Nephron progenitor cell (in vitro differentiated cells): ENCODE measurements at regions not wholly inside any gene's neighbourhood (a gene's known extent, or its start where the extent isn't known, plus 50 kb on each side); places are given as distances from the start of the nearest gene placed in this dataset.
"Not testable (repeated sequence)": the region's sequence is repeated elsewhere in the genome, so short reads cannot be mapped to it uniquely, and the experiment has no call there.

Experiments
- DNase-seq: peaks from one replicate; pipeline ENCODE4 v3.0.0; 2021
- H3K27ac Mint-ChIP-seq: 2 replicates; pipeline ENCODE4 v1.8.0; 2021; ENCODE audit warnings: mild to moderate bottlenecking, moderate library complexity, mixed read lengths
- H3K27me3 Mint-ChIP-seq: 2 replicates; pipeline ENCODE4 v1.8.0; 2021; ENCODE audit warnings: mild to moderate bottlenecking, low read depth, mixed read lengths; ENCODE audit not compliant: poor library complexity
- H3K36me3 Mint-ChIP-seq: 2 replicates; pipeline ENCODE4 v1.8.0; 2021; ENCODE audit warnings: low read depth, mixed read lengths
- H3K4me1 Mint-ChIP-seq: 2 replicates; pipeline ENCODE4 v1.8.0; 2021; ENCODE audit warnings: mixed read lengths
- H3K4me3 Mint-ChIP-seq: 2 replicates; pipeline ENCODE4 v1.8.0; 2021; ENCODE audit warnings: mild to moderate bottlenecking, moderate library complexity, mixed read lengths
- H3K9me3 Mint-ChIP-seq: 2 replicates; pipeline ENCODE4 v1.8.0; 2021; ENCODE audit warnings: mild to moderate bottlenecking, moderate library complexity, mixed read lengths
- TF ChIP-seq, protein P1 (sequence below): fragments of 200-600 bp; sonication (generic); IDR thresholded peaks from 2 replicates; pipeline ENCODE4 v1.5.0; 2021; ENCODE audit warnings: antibody characterized with exemption

DNA sequence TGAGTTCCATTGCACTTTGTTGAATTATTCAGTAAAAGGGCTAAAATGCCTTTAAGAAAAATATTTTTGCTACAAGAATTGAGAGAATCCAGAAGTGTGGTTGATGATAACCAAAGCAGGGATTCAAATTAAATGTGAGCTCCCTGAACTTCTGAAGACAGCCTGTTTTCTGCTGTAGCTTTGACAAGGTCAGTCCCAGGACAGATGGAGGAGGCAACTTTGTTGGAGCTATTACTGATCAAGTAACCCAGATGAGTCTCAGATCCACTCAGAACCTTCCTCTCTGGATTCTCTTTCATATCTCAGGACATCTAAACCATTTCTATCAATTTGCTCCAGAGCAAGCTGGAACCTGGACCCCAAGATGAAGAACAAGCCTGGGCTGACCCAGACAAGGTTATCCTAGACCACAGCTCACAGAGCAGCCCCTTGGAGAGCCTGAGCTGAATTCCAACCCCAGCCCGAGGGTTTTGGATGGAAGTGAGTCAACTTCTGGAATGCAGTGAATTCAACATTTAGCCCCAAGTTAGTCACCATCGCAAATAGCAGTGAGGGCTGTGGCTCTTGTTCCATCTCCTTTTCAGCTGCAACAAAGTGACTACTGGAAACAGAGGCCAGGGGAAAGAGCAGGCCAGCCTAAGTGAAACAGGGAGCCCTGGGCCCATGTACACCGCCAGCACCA lies 137.8 kb upstream of the TSC22D1 start:
- Mint-ChIP-seq H3K27me3 (peaks cover 3% of the 10 kb centered on the region), H3K27ac (no peak overlapping the region), H3K4me3 (no peak overlapping the region), H3K9me3 (peaks cover 1% of the 10 kb centered on the region), H3K4me1 (peaks cover 15% of the 10 kb centered on the region), H3K36me3 (no peaks in the 10 kb centered on the region)
- no peak for DNase-seq
- TF ChIP-seq, protein P1, sequence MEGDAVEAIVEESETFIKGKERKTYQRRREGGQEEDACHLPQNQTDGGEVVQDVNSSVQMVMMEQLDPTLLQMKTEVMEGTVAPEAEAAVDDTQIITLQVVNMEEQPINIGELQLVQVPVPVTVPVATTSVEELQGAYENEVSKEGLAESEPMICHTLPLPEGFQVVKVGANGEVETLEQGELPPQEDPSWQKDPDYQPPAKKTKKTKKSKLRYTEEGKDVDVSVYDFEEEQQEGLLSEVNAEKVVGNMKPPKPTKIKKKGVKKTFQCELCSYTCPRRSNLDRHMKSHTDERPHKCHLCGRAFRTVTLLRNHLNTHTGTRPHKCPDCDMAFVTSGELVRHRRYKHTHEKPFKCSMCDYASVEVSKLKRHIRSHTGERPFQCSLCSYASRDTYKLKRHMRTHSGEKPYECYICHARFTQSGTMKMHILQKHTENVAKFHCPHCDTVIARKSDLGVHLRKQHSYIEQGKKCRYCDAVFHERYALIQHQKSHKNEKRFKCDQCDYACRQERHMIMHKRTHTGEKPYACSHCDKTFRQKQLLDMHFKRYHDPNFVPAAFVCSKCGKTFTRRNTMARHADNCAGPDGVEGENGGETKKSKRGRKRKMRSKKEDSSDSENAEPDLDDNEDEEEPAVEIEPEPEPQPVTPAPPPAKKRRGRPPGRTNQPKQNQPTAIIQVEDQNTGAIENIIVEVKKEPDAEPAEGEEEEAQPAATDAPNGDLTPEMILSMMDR, result no peak

DNA sequence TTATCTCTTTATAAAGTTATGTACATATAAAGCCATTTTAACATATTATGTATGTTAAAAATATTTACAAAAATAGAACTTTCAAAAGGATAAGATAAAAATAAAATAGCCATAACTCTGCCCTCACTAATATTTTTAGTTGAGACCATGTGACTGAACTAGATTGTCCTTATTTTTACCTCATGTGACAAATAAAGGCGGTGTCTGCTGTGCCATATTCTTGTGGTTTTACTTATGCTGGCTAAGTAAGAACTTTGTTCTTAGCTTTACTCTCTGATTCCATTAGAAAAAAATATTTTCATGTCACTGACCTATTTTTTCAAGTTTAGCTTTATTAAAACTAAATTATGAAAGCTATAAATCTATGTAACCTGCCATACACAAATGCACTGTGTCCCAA lies 135.6 kb upstream of the TSC22D1 start:
- no peak overlapping the region for H3K4me3 Mint-ChIP-seq
- no peak overlapping the region for H3K27ac Mint-ChIP-seq
- H3K27me3 Mint-ChIP-seq, result peaks cover 3% of the 10 kb centered on the region
- H3K9me3 Mint-ChIP-seq, result peaks cover 17% of the 10 kb centered on the region
- DNase-seq, result no peak
- TF ChIP-seq, protein P1, result no peak
- H3K4me1 Mint-ChIP-seq, result peaks cover 15% of the 10 kb centered on the region
- no peaks in the 10 kb centered on the region for H3K36me3 Mint-ChIP-seq

DNA sequence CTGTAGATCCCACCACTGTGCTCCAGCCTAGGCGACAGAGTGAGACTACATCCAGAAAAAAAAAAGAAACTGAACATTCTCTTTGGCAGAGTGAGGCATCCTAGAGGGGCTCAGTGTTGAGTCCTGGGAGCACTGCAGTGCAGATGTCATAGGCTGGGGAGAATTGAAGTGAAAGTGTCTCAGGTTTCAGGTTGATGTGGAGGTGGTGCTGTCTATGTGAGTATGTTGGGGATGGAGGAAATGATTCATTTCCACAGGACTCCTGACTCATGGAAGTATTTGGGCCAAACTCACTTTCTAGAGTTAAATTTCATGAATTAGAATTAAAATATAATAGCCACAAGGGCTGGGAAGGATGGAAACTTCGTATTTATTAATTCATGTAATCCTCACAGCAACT lies 134.4 kb upstream of the TSC22D1 start:
- Mint-ChIP-seq H3K36me3 (no peaks in the 10 kb centered on the region), H3K27ac (no peak overlapping the region), H3K4me1 (peaks cover 15% of the 10 kb centered on the region), H3K4me3 (no peak overlapping the region), H3K27me3 (peaks cover 3% of the 10 kb centered on the region), H3K9me3 (peaks cover 20% of the 10 kb centered on the region)
- no peak for DNase-seq
- TF ChIP-seq, protein P1, result no peak

- H3K36me3 Mint-ChIP-seq, H3K4me1 Mint-ChIP-seq, DNase-seq, H3K27me3 Mint-ChIP-seq, H3K27ac Mint-ChIP-seq, H3K4me3 Mint-ChIP-seq: not testable (repeated sequence)
- peaks cover 20% of the 10 kb centered on the region for H3K9me3 Mint-ChIP-seq
Observed at GRCh38 chr13:44704811-44705210, 128.7 kb upstream of the TSC22D1 start.

GRCh38 chr13:44703371-44703770 lies 127.2 kb upstream of the TSC22D1 start:
- TF ChIP-seq, protein P1, result no peak
- no peaks in the 10 kb centered on the region for H3K36me3 Mint-ChIP-seq
- no peak overlapping the region for H3K27ac Mint-ChIP-seq
- no peak overlapping the region for H3K4me3 Mint-ChIP-seq
- peaks cover 3% of the 10 kb centered on the region for H3K27me3 Mint-ChIP-seq
- peaks cover 5% of the 10 kb centered on the region for H3K4me1 Mint-ChIP-seq
- peaks cover 15% of the 10 kb centered on the region for H3K9me3 Mint-ChIP-seq
- DNase-seq, result no peak

DNA sequence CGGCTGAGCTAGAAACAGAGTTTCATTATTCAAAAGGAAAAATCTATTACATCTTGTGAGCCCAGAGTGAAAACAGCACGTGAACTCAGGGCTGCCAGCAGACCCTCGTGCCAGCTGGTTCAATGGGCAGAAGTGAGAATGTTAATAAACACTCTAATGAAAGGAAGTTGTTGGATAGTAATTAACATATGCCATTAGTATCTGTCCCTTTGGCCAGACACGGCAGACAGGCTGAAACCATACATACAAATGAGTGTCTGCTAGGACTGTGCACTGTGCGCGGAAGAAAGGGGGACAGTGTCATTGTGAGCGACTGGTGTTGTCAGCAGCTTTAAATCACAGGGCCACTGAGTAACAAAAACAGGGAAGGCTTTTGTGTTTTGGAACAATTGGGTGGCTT lies 121.9 kb upstream of the TSC22D1 start:
- no peaks in the 10 kb centered on the region for H3K36me3 Mint-ChIP-seq
- no peak overlapping the region for H3K27ac Mint-ChIP-seq
- peaks cover 10% of the 10 kb centered on the region for H3K4me1 Mint-ChIP-seq
- TF ChIP-seq, protein P1, result no peak
- H3K9me3 Mint-ChIP-seq, result no peaks in the 10 kb centered on the region
- no peak overlapping the region for H3K4me3 Mint-ChIP-seq
- peak; percentile 4 for DNase-seq
- H3K27me3 Mint-ChIP-seq, result peaks cover 11% of the 10 kb centered on the region
